GM21390 (cell line): ENCODE measurements at regions not wholly inside any gene's neighbourhood (a gene's known extent, or its start where the extent isn't known, plus 50 kb on each side); places are given as distances from the start of the nearest gene placed in this dataset.
"Not testable (repeated sequence)": the region's sequence is repeated elsewhere in the genome, so short reads cannot be mapped to it uniquely, and the experiment has no call there.

ENCODE experiments used
- ATAC-seq: cut with Tn5 transposase; IDR thresholded peaks from one replicate; pipeline ENCODE4 v1.9.1; 2021; ENCODE audit not compliant: unreplicated experiment

DNA sequence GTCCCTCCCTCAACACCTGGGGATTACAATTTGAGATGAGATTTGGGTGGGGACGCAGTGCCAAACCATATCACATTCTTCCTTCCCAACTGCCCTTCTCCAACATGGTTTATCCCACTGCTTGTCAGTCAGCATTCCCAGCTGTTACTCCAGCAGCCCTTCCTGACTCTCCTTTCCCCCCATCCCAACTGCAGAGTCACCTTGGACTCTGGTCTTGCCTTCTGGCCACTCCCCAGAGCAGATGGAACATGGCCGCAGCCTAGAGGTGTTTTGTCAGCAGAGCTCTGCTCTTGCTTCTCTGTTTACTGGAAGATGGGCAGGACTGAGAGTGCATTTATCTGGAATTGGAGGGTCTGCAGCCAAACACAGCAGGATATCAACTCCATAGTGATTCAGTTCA, 51.2 kb upstream of the MEX3C start:
- ATAC-seq: no peak

DNA sequence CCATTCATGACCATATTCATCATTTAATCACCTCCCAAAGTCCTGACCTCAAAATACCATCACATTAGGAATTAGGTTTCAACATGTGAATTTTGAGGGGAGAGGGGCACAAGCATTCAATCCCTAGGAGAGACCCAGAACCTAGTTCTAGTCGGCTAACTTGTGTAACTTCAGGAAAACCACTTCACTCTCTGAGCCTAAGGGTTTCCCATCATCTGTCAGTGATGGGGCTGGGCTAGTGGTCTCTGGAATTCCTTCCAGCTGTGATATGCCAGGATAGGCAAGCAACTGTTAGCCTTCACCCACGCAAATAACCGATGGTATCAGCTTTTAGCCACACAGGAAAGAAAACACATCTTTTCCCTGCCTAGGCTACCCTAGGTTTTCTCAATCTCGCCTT, 52.5 kb upstream of the MEX3C start:
- no peak for ATAC-seq

DNA sequence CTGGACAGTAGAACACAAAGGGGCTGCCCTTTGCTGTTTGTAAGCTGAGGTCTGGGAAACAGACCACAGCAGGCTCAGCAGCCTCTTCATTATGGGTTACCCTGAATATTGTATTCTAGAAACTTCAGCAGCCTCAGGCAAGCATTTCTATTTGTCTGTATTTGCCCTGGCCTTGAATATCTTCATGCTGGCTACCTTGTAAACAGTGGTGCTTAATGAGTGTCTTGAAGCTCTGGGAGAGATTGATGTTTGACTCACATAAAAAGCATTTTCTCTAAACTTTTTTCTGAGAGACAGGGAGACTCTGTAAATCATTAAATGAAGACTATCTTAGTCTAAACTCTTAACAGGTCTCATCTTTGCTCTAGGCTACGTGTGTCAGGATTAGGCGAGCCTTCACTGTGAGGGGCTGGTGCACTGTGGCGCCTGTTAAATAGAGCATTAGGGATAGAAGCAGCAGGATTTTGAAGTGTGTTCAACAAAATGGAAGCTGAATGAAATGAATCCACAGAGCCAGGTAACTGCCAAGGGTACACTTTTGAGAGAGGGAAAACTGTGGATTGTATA, 53.1 kb upstream of the MEX3C start:
- ATAC-seq: no peak

DNA sequence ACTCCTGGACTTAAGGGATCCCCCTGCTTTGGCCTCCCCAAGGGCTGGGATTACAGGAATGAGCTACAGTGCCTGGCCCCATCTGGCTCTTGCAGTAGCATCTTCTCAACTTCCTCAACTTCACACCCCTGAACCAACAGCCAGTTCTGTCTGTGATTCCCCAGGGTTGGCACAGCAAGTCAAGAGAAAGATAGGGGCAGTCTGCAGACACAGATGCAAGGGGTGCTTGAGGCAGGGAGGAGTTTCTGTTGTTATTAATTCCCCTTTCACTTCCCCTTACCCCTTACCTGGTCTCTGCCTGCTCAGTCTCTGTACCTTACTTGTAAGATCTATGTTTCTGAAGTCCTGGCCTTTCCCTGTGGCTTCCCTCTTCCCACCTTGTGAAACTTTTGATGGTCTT, 54.1 kb upstream of the MEX3C start:
- ATAC-seq: peak; percentile 99

DNA sequence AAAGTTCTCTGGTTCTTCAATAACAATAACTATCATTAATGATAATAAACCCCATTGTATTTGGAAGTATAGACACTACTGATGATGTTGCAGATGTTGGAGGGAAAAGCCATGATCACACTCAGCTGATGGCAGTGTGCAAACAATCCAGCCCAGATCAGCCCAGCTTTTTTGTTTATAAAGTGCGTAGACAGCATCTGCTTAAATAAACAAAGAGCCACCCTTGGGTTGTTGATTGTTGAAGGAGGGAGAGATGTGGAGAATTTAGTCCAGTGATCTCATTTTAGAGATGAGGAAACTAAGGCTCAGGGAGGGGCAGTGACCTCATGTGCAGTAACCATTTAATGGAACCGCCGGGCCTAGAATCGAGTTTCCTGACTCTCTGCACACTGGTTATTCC, 56.0 kb upstream of the MEX3C start:
- ATAC-seq: no peak

DNA sequence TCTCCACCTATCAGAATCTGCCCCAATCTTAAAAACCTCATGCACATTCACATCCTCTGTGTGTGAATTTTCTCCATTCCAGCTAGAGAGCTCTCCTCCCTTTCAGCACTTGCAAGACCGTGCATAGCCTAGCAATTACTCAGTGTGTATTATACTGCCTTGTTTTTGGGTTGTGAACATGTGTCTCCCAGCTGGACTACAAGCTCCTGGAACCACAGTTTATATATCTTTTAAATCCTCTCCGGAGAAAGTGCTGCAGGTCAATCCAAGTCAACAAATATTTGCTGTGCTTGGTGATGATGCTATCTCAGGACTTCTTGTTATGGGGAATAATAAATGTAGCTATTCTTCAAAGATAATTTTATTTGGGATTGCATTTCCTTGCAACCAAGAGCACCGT, 58.2 kb upstream of the MEX3C start:
- no peak for ATAC-seq

DNA sequence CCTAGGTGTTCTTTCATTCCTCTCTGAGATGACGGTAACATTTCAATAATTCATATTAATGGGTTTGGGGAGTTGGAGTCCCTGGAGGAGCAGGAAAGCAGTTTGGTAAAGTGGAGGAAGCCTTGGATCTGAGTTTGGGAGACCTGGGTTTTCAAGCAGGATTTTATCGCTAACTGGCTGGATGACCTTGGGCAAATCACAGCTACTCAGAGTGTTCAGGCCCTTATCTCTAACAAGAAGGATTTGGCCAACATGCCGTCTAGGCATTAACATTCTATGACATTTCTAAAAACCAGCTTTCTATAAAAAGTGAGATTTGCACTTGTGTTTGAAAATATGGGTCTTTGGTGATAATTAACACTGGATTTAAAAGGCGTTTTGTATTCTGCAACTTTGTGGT, 59.7 kb upstream of the MEX3C start:
- no peak for ATAC-seq

DNA sequence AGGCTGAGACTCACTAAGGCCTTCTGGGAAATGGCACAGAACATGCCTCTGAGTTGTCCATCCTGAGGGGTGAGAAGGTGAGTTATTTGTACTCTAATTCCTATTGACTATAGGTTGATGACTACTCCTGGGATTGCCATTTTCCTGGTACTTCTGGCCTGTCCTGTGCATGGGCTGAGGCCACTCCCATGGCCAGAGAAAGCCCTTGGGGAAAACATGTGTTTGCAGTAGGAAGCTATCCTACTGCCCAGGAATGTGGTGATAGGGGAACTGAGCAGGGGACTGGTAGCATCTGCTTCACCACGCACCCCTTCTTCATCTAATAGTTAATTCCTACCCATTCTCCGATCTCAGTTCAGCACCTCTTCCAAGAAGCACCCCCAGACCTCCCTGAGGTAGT, 62.6 kb upstream of the MEX3C start:
- no peak for ATAC-seq

DNA sequence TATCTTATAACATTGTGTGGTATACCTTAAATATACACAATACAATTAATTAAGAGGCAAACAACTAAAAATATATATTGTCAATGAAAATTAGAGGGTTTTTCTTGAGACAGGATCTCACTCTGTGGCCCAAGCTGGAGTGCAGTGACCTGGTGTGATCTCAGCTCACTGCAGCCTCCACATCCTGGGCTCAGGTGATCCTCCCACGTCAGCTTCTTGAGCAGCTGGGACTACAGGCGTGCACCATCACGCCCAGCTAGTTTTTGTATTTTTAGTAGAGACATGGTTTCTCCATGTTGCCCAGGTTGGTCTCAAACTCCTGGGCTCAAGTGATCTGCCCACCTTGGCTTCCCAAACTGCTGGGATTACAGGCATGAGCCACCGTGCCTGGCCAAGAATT, 68.6 kb upstream of the MEX3C start:
- not testable (repeated sequence) for ATAC-seq

DNA sequence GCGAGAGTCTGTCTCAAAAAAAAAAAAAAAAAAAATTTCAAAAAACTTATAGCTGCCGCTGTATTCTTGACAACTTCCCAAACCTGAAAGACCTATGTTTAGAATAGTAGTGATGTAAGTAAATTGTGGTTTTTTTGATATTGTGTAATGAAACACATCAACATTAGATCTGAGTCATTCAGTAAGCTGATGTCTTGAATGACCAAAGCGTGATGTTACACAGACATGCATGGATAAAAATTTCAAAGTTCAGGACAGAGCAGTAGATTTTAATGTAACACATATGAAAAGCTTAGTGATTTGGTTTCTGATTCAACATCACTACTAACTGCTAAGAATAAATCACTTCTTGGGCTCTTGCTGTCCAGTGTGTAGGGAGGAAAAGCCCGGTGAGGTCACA, 69.3 kb upstream of the MEX3C start:
- no peak for ATAC-seq

DNA sequence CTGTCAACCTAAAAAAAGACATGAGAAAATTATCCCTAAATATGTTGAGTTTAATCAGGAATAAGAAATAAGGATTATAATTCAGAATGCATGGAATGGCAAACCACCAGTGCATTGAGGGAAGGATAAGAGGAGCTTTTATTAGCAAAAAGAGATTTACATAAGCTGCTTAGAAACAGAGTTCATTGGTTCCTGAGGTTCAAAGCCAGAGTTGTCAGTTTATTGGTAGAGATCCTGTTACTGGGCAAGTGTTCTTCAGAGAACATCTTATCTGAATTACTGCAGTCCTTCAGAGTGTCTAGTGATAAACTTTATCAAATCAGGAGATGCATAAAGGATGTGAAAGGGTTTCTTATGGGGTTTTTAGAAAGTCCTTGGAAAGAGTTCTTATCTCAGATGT, 76.0 kb upstream of the MEX3C start:
- no peak for ATAC-seq

DNA sequence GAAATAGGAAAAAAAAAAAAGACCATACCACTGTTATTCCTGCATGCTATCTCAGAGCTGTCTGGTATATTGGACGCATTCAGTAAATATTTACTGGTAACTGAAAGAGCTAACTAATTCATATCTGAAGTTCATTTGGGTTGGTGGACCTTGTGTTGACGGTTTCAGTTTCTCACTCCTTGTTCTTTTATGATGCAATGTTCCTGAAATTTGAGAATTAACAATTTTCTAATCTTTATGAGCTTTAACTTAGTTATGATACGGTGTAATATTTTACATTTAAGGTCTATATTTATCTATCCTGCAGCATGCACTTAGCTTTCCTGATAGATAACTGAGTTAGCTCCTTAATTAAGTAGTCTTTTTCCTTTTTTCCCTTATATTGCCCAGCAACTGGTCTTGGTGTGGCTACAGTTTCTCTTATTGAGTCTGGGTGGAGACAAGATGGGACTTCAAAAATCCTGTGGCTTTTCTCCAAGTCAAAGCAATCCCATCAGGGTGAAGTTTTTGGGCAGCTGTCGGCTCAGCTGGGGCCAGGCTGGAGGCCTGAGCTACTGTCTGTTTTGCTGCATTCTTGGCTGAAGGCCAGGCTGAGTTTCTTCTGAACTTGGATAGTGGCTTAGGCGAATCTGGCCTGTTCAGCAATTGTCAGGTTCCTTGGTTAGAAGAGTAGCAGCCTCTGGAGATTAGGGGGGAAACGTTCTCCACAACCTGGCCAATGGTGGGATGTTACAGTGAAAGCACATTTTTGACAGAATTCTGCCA, 78.4 kb upstream of the MEX3C start:
- ATAC-seq: no peak

DNA sequence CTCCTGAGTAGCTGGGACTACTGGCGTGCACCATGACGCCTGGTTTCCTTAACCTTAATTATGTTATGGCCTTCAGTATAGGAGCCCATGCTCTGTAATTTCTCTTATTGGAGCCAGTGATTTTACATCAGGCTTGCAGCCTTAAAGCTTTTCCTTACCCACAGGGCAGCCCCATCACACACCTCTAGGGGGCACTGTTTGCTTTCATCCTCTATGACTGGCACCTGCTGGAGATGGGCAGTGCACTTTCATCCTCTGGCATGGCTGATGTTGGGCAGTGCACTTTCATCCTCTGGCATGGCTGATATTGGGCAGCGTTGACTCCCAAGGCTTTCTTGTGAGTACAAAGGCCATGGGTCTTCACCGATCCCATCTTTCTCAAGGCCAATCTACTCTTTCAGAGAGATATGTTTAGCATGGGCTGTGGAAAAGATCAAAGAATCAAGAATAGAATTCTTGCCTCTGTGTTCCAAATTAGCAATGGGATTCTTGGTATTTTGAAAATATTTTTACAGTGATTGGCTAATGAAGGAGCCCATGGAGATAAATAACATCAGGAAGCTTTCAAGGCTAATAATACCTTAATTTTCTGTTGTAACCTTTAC, 80.7 kb upstream of the MEX3C start:
- no peak for ATAC-seq

DNA sequence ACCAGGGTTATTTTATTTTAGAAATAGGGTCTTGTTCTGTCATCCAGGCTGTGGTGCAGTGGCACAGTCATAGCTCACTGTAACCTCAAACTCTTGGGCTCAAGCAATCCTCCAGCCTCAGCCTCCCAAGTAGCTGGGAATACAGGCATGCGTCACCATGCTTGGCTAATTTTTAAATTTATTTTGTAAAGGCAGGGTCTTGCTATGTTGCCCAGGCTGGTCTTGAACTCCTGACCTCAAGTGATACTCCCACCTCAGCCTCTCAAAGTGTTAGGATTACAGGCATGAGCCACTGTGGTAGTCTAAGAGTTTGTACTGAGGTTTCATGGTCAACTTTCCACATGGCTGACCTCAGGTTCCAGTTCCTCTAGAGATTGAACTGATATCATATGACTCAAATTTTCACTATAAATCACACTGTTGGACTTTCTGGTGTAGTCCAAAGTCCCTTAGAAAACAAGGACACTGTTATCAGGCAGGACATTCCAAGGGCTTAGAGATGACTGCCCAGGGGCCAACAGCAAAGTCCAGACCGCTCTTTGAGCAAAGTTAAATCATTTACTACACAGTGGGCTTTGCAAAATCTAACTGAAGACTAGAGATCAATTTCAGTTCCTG, 82.0 kb upstream of the MEX3C start:
- ATAC-seq: no peak

DNA sequence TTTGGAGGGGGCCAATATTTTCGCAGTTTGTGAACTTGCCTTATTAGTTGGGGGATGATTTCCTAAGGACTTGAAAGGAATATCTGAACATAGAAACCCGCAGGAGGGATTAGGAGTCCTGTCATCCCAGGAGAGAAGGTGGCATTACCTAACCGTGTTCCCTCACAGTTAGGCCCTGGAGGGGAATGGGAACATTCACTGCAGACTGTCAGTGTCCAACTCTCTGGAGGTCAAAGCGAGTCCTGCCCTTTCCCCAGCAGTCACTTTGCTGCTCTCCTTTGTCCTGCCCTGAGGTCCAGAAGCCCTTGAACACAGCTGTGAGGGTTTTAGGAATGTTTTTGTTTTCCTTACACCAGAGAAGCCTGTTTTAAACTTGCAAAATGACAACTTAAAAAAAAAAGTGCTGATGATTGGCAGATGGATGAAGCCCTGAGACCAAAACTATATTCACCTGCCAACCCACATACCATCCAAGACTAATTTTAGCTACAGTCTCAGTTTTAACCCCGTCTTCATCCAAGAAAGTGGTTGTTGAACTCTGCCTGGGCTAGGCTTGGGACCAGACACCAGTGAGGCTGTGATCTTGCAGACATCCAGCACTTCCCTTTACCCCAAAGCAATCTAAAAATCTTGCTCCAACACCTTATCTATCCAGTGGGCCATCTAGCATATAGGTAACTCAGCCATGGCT, 90.5 kb upstream of the MEX3C start:
- no peak for ATAC-seq

DNA sequence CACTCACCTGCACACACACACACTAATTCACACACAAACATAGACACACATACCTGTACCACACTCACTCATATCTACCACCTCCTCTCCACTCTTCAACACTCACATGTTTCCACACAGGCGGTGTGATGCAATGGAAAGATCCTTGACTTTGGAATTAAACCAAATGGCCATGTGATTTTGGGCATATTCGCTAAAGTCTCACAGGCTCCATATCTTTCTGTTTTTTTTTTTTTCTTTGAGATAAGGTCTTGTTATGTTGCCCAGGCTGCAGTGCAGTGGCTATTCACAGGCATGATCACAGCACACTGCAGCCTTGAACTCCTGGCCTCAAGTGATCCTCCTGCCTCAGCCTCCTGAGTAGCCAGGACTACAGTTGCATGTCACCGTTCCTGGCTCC, 91.1 kb upstream of the MEX3C start:
- no peak for ATAC-seq

DNA sequence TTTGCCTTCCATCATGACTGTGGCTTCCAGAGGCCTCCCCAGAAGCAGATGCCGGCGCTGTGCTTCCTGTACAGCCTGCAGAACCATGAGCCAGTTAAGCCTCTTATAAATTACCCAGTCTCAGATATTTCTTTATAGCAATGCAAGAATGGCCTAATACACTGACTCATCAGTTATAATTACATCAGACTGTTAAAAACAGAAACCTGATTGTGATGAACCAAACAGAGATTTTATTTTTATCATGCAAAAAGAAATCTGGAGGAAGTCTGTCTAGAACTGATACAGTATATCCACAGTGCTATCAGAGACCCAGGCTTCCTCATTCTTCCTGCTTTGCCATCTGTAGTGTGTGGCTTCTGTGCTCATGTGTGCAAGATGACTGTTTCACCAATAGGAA, 93.4 kb upstream of the MEX3C start:
- ATAC-seq: no peak

DNA sequence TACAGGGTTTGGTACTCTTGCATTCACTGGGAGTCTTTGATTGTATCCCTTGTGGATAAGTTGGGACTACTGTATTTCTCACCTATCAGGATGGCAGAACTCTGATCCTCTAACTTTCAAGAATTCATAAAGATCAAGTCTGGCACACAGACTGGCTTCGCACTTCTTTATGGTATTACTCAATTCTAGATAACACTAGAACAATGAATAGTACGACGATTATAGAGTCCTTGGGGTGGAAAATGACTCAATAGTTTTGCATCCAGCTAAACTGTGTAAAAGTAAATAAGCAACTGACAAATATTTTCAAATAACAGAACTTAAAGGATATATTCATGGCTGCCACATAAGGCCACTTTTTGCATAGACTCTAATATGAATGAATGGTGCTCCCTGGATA, 103.4 kb upstream of the MEX3C start:
- ATAC-seq: no peak

DNA sequence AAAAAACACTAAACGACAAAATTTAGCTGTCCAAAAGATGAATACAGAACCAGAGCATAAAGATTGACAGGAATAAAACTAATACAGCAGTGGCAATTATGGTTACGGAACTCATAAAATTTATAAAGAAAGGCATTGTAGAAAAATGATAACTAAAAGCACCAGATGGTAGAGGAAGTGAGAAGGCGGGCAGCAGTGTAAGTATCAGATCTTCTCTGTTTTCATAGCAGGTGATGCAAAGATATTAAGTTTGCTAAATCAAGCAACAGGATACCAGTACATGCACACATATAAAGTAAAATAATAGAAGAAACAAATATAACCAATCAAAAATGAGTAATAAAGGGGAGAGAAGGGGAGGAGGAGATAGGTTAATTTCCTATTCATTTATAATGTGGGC, 103.9 kb upstream of the MEX3C start:
- no peak for ATAC-seq

DNA sequence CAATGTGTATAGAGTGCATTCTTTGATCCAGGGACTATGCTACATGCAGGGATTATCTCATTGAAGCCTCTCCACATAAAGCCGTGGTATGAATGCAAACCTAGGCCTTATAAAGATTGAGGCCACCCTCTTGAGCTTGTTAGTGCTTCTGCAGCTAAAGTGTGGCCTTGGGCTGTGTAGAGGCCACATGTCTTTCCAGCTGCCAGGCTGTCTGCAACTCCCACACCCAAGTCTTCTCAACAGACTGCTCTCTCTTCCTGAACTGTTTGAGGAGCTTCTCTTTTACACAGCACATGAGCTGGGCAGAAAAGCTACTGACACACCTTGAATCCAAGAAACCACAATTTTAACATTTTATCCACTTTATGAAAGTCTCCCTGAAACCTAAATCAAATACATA, 119.2 kb upstream of the MEX3C start:
- ATAC-seq: no peak

DNA sequence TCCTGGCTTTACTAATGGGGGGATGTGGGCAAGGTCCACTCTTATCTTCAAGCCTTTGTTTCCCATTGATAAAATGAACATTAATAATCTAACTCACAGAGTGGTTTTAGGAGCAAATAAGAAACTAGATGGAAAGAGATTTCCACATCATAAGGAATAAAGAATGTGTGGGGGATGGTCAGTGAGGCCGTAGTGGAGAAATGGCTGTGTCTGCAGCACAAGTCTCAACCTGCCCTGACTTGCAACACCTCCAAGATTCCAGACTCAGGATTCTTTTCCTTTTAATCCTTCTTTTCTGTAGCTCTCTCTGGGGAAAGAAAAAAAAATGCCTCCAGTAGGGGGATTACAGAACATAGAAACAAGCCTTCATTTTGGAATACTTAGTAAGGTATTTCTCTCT, 124.2 kb upstream of the MEX3C start:
- no peak for ATAC-seq

DNA sequence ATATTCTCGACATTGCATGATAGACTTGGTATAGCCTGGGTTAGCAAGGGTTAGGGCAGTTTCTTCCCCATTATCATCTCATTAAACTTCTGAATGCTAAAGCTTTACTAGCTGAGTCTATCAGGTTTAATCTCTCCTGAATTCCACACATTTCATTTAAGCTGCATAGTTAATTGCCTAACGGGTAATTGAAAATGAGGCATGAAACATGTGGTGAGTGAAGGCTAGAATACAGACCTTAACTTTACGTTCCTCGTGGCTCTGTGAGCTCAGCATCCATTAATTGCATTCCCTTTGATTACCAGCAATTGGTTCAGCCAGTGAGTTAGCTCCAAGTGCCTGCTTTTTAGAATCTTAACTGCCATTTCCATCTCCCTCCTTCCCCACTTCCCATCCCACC, 126.5 kb upstream of the MEX3C start:
- no peak for ATAC-seq
